ENCODE measurements at regions not wholly inside any gene's neighbourhood (a gene's known extent, or its start where the extent isn't known, plus 50 kb on each side); places are given as distances from the start of the nearest gene placed in this dataset.

GRCh38 chr2:60628615-60629304 lies 75.3 kb upstream of the BCL11A start:
- no peak for TF ChIP-seq POLR2A (IDR thresholded peaks at IDR 0.05; ENCODE audit: low read depth, low read length)
- no peak for TF ChIP-seq POLR2AphosphoS5 (IDR thresholded peaks at IDR 0.05; ENCODE audit: low read depth, low read length)
- TF ChIP-seq TAF1 (IDR thresholded peaks at IDR 0.05; ENCODE audit: low read depth, low read length): no peak
- no peak for TF ChIP-seq SPI1 (IDR thresholded peaks at IDR 0.05; ENCODE audit: low read depth, low read length)
- TF ChIP-seq PAX5 (IDR thresholded peaks at IDR 0.05; ENCODE audit: insufficient read depth, low read length, severe bottlenecking): no peak
- TF ChIP-seq POU2F2 (IDR thresholded peaks at IDR 0.05; ENCODE audit: low read depth, low read length): no peak

Measured in GM12891 (cell line).